ENCODE measurements at regions not wholly inside any gene's neighbourhood (a gene's known extent, or its start where the extent isn't known, plus 50 kb on each side); places are given as distances from the start of the nearest gene placed in this dataset.

DNA sequence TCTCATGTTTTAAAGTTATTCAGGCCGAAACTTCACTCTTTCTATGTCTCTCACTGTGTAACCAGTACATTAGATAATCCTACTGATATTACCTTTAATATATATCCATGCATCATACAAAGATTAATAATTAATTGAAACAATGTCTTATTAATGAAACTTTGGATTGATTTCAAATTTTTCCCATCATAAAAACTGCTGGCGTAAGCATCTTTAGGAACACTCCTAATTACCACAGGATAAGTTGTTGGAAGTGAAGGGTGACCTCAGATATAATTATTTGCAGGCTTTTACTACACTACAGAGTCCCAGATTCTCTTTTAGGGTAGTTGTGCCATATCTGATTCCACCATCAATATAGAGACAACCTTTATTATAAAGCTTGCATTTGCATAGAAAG is 181.3 kb upstream of the SFRP2 start:
- Mint-ChIP-seq H3K4me1 (no peaks in the 10 kb centered on the region), H3K27ac (no peak overlapping the region), H3K4me3 (no peak overlapping the region), H3K36me3 (ENCODE audit: low read depth) (peaks cover 20% of the 10 kb centered on the region), H3K9me3 (peaks cover 22% of the 10 kb centered on the region), H3K27me3 (ENCODE audit: insufficient read depth, low read depth, poor library complexity) (no peaks in the 10 kb centered on the region)
- no peaks in the 10 kb centered on the region for H4K20me1 ChIP-seq (replicated peaks; ENCODE audit: insufficient read depth)
- H3K4me2 ChIP-seq, result no peak overlapping the region
- DNase-seq (ENCODE audit: low spot score), result no peak
- H3K27ac ChIP-seq (ENCODE audit: low read depth), result no peak overlapping the region
- H3K27me3 ChIP-seq (ENCODE audit: insufficient read depth), result no peaks in the 10 kb centered on the region
- H3F3A ChIP-seq (replicated peaks; ENCODE audit: low read depth), result no peaks in the 10 kb centered on the region
- no peak for TF ChIP-seq EZH2 (IDR thresholded peaks at IDR 0.05; ENCODE audit: low read depth, unreplicated experiment)
- TF ChIP-seq STAT1 (IDR thresholded peaks at IDR 0.05; ENCODE audit: unreplicated experiment), result no peak
- TF ChIP-seq NANOG (IDR thresholded peaks at IDR 0.05; ENCODE audit: borderline replicate concordance), result no peak
- no peak overlapping the region for H3K4me3 ChIP-seq
- H3K4me1 ChIP-seq (ENCODE audit: insufficient read depth), result no peaks in the 10 kb centered on the region
- ATAC-seq, result no peak
- H3K9me2 ChIP-seq (ENCODE audit: insufficient read depth), result no peaks in the 10 kb centered on the region
- no peak overlapping the region for H2AFZ ChIP-seq
- H3K36me3 ChIP-seq (ENCODE audit: insufficient read depth), result peaks cover 3% of the 10 kb centered on the region; the same call in 1 of the 2 replicates
- no peaks in the 10 kb centered on the region for H3K79me2 ChIP-seq (replicated peaks; ENCODE audit: insufficient read depth)

DNA sequence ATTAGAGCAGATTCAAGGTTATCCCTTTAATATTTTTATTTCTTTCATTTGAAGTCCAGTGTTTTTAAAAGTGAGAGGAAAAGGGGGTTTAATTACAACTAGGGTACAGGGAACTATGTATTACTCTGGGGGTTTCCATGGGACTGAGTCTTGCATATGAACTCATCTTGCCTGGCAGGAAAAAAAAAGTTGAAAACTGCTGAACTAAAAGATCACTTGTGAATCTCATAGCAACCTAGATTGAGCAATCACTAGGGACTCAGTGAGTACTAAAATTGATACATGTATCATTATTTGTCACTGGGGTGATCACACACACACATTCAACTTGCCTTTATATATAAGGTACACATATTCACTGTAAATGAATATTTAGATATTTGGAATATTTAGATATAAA is 180.7 kb upstream of the SFRP2 start:
- 0 out of 2 replicates have a peak, but pooled peaks cover 3% of the 10 kb centered on the region for H3K36me3 ChIP-seq (ENCODE audit: insufficient read depth)
- no peaks in the 10 kb centered on the region for H3F3A ChIP-seq (replicated peaks; ENCODE audit: low read depth)

GRCh38 chr4:153966641-153967040 is 177.8 kb upstream of the SFRP2 start:
- H3K4me3 ChIP-seq, result no peak overlapping the region
- no peak for ATAC-seq
- no peaks in the 10 kb centered on the region for H4K20me1 ChIP-seq (replicated peaks; ENCODE audit: insufficient read depth)
- H3K4me2 ChIP-seq, result no peak overlapping the region
- no peaks in the 10 kb centered on the region; the same call in 2 of the 3 replicates for H3K4me1 Mint-ChIP-seq
- H3K27ac ChIP-seq (ENCODE audit: low read depth), result no peak overlapping the region
- no peaks in the 10 kb centered on the region for H3K27me3 Mint-ChIP-seq (ENCODE audit: insufficient read depth, low read depth, poor library complexity)
- H3K79me2 ChIP-seq (replicated peaks; ENCODE audit: insufficient read depth), result no peaks in the 10 kb centered on the region
- no peaks in the 10 kb centered on the region for H3K9me2 ChIP-seq (ENCODE audit: insufficient read depth)
- H3K4me1 ChIP-seq (ENCODE audit: insufficient read depth), result no peaks in the 10 kb centered on the region
- H3K27me3 ChIP-seq (ENCODE audit: insufficient read depth), result no peaks in the 10 kb centered on the region
- H3K27ac Mint-ChIP-seq, result no peak overlapping the region
- H3K9me3 Mint-ChIP-seq, result no peaks in the 10 kb centered on the region
- H3K36me3 Mint-ChIP-seq (ENCODE audit: low read depth), result no peaks in the 10 kb centered on the region
- H3K36me3 ChIP-seq (ENCODE audit: insufficient read depth), result no peaks in the 10 kb centered on the region
- DNase-seq (ENCODE audit: low spot score), result no peak
- no peaks in the 10 kb centered on the region for H3F3A ChIP-seq (replicated peaks; ENCODE audit: low read depth)
- H3K4me3 Mint-ChIP-seq, result no peak overlapping the region
- no peak overlapping the region for H2AFZ ChIP-seq
- TF ChIP-seq ZNF331 (CRISPR knock-in tag; IDR thresholded peaks at IDR 0.05; ENCODE audit: low read depth), result no peak
- TF ChIP-seq STAT1 (IDR thresholded peaks at IDR 0.05; ENCODE audit: unreplicated experiment), result no peak
- no peak for TF ChIP-seq CREB1 (CRISPR knock-in tag; IDR thresholded peaks at IDR 0.05; ENCODE audit: low read depth)
- TF ChIP-seq ETS1 (IDR thresholded peaks at IDR 0.05), result no peak
- TF ChIP-seq, protein P1, sequence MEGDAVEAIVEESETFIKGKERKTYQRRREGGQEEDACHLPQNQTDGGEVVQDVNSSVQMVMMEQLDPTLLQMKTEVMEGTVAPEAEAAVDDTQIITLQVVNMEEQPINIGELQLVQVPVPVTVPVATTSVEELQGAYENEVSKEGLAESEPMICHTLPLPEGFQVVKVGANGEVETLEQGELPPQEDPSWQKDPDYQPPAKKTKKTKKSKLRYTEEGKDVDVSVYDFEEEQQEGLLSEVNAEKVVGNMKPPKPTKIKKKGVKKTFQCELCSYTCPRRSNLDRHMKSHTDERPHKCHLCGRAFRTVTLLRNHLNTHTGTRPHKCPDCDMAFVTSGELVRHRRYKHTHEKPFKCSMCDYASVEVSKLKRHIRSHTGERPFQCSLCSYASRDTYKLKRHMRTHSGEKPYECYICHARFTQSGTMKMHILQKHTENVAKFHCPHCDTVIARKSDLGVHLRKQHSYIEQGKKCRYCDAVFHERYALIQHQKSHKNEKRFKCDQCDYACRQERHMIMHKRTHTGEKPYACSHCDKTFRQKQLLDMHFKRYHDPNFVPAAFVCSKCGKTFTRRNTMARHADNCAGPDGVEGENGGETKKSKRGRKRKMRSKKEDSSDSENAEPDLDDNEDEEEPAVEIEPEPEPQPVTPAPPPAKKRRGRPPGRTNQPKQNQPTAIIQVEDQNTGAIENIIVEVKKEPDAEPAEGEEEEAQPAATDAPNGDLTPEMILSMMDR (conservative IDR thresholded peaks at IDR 0.05; ENCODE audit: low read depth in 2 of 2), result no peak
- no peak for TF ChIP-seq EZH2 (IDR thresholded peaks at IDR 0.05; ENCODE audit: low read depth, unreplicated experiment)
- no peak for TF ChIP-seq JUNB (IDR thresholded peaks at IDR 0.05; ENCODE audit: unreplicated experiment)
- TF ChIP-seq EZH2phosphoT487 (IDR thresholded peaks at IDR 0.05; ENCODE audit: unreplicated experiment), result no peak

More for the DNA sequence above, 180.7 kb upstream of the SFRP2 start:
- Histone ChIP-seq H2AFZ (no peak overlapping the region), H3K79me2 (replicated peaks; ENCODE audit: insufficient read depth) (no peaks in the 10 kb centered on the region), H3K4me3 (no peak overlapping the region), H3K4me1 (ENCODE audit: insufficient read depth) (no peaks in the 10 kb centered on the region), H3K27me3 (ENCODE audit: insufficient read depth) (no peaks in the 10 kb centered on the region), H3K9me2 (ENCODE audit: insufficient read depth) (no peaks in the 10 kb centered on the region), H3K27ac (ENCODE audit: low read depth) (no peak overlapping the region), H4K20me1 (replicated peaks; ENCODE audit: insufficient read depth) (no peaks in the 10 kb centered on the region), H3K4me2 (no peak overlapping the region)
- Mint-ChIP-seq H3K27me3 (ENCODE audit: insufficient read depth, low read depth, poor library complexity) (no peaks in the 10 kb centered on the region), H3K4me3 (no peak overlapping the region), H3K9me3 (peaks cover 16% of the 10 kb centered on the region), H3K27ac (no peak overlapping the region), H3K4me1 (no peaks in the 10 kb centered on the region), H3K36me3 (ENCODE audit: low read depth) (peaks cover 14% of the 10 kb centered on the region)
- TF ChIP-seq EZH2phosphoT487 (IDR thresholded peaks at IDR 0.05; ENCODE audit: unreplicated experiment) (no peak), CREB1 (CRISPR knock-in tag; IDR thresholded peaks at IDR 0.05; ENCODE audit: low read depth) (no peak), ZNF331 (CRISPR knock-in tag; IDR thresholded peaks at IDR 0.05; ENCODE audit: low read depth) (no peak)
- no peak for DNase-seq (ENCODE audit: low spot score)
- ATAC-seq, result no peak
